ENCODE measurements at regions not wholly inside any gene's neighbourhood (a gene's known extent, or its start where the extent isn't known, plus 50 kb on each side); places are given as distances from the start of the nearest gene placed in this dataset.

DNA sequence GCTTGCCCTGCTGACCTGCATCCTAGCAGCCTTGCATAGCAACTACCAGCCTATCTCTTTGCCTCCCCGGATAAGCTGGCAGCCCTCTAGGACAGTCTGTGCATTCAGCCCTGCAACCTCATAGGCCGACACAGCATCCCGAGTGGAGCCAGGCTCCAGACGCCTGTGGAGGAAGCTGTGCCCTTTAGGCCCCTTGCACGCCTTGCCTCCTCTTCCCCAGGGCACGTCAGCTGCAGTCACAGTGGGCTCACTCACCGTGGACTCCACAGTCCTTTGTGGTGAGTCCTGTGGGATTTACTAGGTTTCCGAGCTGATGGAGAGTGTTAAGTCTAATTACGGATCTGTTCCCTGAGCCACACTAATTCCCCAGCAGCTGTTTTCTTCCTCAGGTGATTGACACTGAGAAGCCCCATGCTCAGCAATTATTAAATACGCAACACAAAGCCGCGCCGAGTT is 540.0 kb downstream of the TCERG1L start:
- no peak overlapping the region for H2BK120ac ChIP-seq (ENCODE audit: low read depth, low read length)

More for the DNA sequence above, 540.0 kb downstream of the TCERG1L start:
- Histone ChIP-seq H3K4me3 (ENCODE audit: insufficient read depth, low read depth, low read length) (no peak overlapping the region), H3K9ac (ENCODE audit: low read depth, low read length) (no peak overlapping the region), H4K5ac (ENCODE audit: low read depth, low read length) (no peak overlapping the region), H2BK5ac (ENCODE audit: low read depth, low read length, poor library complexity, severe bottlenecking) (no peak overlapping the region), H3K27me3 (ENCODE audit: control insufficient read depth, insufficient read depth, low read length) (no peaks in the 10 kb centered on the region), H3K9me3 (ENCODE audit: control insufficient read depth, insufficient read depth, low read length) (peaks cover 46% of the 10 kb centered on the region), H3K4me1 (ENCODE audit: control insufficient read depth, insufficient read depth, low read length) (no peaks in the 10 kb centered on the region), H3K56ac (ENCODE audit: extremely low read depth, insufficient read depth, low read length) (no peak overlapping the region), H4K8ac (ENCODE audit: low read depth in 2 of 2, low read length in 2 of 2) (no peak overlapping the region), H4K20me1 (ENCODE audit: insufficient read depth, low read length) (no peaks in the 10 kb centered on the region), H3K14ac (replicated peaks; ENCODE audit: low read depth, low read length) (no peak overlapping the region), H3K23ac (ENCODE audit: low read depth, low read length) (no peak overlapping the region), H3K79me1 (ENCODE audit: low read depth in 1 of 2, low read length in 2 of 2) (no peaks in the 10 kb centered on the region), H3K27ac (ENCODE audit: insufficient read depth, low read length) (no peak overlapping the region), H2AK9ac (replicated peaks; ENCODE audit: low read depth, low read length, poor library complexity) (no peak overlapping the region), H2BK20ac (ENCODE audit: low read depth, low read length) (no peak overlapping the region), H2AFZ (replicated peaks; ENCODE audit: low read length, poor library complexity) (no peak overlapping the region), H2BK15ac (ENCODE audit: low read depth, low read length) (no peak overlapping the region), H3K9me1 (ENCODE audit: insufficient read depth, low read length) (no peaks in the 10 kb centered on the region), H3K18ac (ENCODE audit: low read depth, low read length) (no peak overlapping the region), H2AK5ac (ENCODE audit: low read depth, low read length) (no peak overlapping the region), H3K36me3 (ENCODE audit: control insufficient read depth, insufficient read depth, low read length) (no peaks in the 10 kb centered on the region), H3K4ac (ENCODE audit: low read depth, low read length) (no peak overlapping the region), H4K91ac (ENCODE audit: insufficient read depth, low read depth, low read length) (no peak overlapping the region), H3K4me2 (ENCODE audit: low read depth, low read length) (no peak overlapping the region)
- in situ Hi-C loops (cut with MboI; ENCODE audit: low sequenced_read_pairs): no loop called here
- DNase-seq (no peak), ATAC-seq (ENCODE audit: low read depth) (no peak)
- ChIA-PET POLR2A (ENCODE audit: unreplicated experiment) (no interaction called here), CTCF (no interaction called here)
- dilution Hi-C loops (cut with HindIII; ENCODE audit: low sequenced_read_pairs, unreplicated experiment): no loop called here
- intact Hi-C loops (cut with micrococcal nuclease): no loop called here
- no CpG with 5 or more reads among the region's 13 CpGs for WGBS, 2 experiments (ENCODE audit: extremely low coverage in 2 of 2, insufficient read length in 1 of 2)
- BruUV-seq (replicated peaks): no TSS peak
- no peak for TF ChIP-seq POLR2A (IDR thresholded peaks at IDR 0.05; ENCODE audit: low read depth, low read length)
- no peak for TF ChIP-seq MAFK (IDR thresholded peaks at IDR 0.05; ENCODE audit: low read depth, low read length)
- no peak for TF ChIP-seq CHD1 (IDR thresholded peaks at IDR 0.05; ENCODE audit: low read depth, low read length)
- no peak for TF ChIP-seq ELK1 (IDR thresholded peaks at IDR 0.05; ENCODE audit: borderline replicate concordance, low read depth, low read length)
- TF ChIP-seq BHLHE40 (IDR thresholded peaks at IDR 0.05; ENCODE audit: low read depth, low read length): no peak
- TF ChIP-seq SMC3 (IDR thresholded peaks at IDR 0.05; ENCODE audit: low read depth, low read length): no peak
- TF ChIP-seq NFE2L2 (IDR thresholded peaks at IDR 0.05; ENCODE audit: low read depth, low read length): no peak
- no peak for TF ChIP-seq RAD21 (IDR thresholded peaks at IDR 0.05; ENCODE audit: low read length)
